GM19328 (cell line): ENCODE measurements at regions not wholly inside any gene's neighbourhood (a gene's known extent, or its start where the extent isn't known, plus 50 kb on each side); places are given as distances from the start of the nearest gene placed in this dataset.
"Not testable (repeated sequence)": the region's sequence is repeated elsewhere in the genome, so short reads cannot be mapped to it uniquely, and the experiment has no call there.

Source experiments
- ATAC-seq: cut with Tn5 transposase; IDR thresholded peaks from one replicate; pipeline ENCODE4 v1.9.1; 2021; ENCODE audit warnings: mild to moderate bottlenecking, moderate library complexity; ENCODE audit not compliant: unreplicated experiment

GRCh38 chr5:152118676-152119470 lies 194.2 kb upstream of the GLRA1 start:
- ATAC-seq: no peak

GRCh38 chr5:152116934-152117333 lies 192.3 kb upstream of the GLRA1 start:
- no peak for ATAC-seq

DNA sequence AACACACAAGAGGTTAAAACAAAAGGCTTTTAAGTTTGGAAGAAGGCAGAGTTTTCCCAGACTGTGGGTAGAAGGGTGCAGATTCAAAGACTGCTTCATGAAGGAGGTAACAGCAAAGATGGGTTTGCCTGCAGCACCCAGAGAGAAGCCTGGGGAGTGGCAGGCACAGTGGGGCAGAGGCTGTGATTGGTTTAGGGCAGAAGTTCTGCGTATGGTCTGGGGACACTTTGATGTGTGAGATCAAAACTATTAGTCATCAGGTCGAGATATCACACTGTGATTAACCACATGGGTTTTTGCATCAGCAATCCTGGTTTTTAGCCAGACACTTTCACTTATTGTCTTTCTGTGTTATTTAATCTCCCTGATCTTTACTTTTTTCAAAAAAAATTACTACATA lies 188.8 kb upstream of the GLRA1 start:
- ATAC-seq: no peak

DNA sequence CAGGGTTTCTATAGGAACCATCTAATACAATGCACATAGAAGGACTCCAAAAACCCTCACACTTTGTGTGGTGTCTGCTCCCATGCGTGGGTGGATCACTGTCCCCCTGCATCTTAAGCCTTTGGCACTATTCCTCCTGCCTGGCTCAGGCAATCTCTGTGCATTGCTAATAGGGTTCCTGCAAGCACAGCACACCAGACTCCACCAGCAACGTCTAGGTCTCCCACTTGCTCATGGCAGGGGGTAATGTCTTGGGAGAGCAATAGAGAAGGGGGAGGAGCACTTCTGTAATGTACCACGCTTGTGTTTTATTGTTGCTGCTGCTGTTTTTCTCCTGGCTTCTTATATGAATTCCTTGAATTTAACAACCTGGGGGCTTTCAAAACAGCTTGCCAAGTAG lies 182.6 kb upstream of the GLRA1 start:
- no peak for ATAC-seq

DNA sequence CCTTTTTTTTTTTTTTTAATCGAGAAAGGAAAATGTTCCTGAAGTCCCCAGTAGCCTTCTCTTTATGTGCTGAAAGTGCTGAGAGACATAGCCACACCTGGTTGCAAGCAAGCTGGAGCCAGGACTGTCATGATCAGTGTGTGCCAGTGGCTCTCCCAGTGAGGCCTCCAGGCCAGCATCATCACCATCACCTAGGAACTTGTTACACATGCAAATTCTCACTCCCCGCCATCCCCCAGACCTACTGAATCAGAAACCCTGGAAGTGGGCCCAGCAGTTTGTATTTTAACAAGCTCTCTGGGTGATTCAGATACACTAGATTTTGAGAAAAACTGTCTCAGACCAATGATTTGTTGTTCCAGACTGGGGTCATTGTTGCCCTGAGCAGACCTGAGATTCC lies 181.9 kb upstream of the GLRA1 start:
- ATAC-seq: no peak

GRCh38 chr5:152105085-152105484 lies 180.4 kb upstream of the GLRA1 start:
- no peak for ATAC-seq

GRCh38 chr5:152104211-152104610 lies 179.6 kb upstream of the GLRA1 start:
- no peak for ATAC-seq

DNA sequence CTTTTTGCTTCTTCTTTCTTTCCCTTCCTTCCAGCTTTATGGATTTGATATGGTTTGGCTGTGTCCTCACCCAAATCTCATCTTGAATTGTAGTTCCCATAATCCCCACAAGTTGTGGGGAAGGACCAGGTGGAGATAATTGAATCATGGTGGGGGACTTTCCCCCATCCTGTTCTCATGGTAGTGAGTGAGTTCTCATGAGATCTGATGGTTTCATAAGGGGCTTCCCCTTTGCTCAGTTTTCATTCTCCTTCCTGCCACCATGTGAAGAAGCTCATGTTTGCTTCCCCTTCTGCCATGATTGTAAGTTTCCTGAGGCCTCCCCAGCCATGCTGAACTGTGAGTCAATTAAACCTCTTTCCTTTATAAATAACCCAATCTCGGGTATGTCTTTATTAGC lies 178.3 kb upstream of the GLRA1 start:
- not testable (repeated sequence) for ATAC-seq

DNA sequence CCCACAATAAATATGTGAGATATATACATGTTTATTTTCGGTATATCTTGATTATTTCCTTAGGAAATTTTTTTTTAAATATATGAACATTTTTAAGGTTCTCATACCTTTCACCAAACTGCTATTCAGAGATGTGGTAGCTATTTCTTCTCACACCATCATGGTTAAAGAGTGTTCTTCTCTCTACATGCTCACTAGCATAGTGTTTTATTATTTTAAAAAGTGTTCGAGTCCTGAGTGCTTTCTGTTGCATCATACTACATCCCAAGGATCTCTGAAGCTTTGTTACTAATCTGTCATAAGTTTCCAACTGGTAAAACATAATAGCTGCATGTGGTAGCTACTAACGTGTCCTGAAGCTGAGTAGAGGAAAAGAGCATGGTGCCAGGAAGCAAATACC lies 177.4 kb upstream of the GLRA1 start:
- ATAC-seq: no peak

GRCh38 chr5:152100462-152100861 lies 175.8 kb upstream of the GLRA1 start:
- ATAC-seq: no peak

DNA sequence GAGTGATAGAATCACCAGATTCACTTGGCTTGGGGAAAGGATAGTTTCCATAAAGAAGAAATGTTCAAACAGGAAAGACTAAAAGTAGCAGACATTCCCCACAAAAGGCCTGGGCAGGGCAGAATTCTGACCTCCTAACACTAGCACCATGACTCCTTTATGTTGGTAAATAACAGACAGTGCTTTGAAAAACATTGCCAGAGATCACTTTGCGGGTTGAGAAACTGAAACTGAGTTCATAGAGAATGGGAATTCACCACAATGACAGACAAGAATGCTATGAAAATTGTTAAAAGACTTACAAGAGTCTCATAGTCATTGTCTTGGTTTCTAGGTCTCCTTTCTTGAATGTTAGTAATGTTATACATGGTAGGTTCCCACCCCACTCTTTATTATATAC lies 172.5 kb upstream of the GLRA1 start:
- no peak for ATAC-seq

GRCh38 chr5:152094716-152095115 lies 170.1 kb upstream of the GLRA1 start:
- ATAC-seq: no peak

DNA sequence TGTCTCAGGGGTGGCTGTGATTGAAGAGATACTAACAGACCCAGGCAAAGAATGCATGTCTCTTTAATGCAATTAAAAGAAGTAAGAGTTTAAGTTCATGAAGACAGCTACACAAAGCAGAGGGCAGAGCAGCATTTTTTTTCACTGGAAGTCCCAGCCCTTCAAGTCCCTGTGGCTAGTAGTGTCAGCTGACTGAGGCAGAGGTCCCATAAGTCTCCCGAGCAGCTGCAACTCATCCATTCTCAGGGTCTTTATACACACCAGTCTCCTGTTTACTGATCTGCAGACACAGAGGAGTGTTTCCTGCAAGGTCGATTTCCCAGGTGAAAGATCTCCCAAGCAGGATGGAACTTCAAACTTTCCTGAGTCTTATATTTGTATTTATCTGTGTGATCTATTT lies 169.4 kb upstream of the GLRA1 start:
- ATAC-seq: no peak

DNA sequence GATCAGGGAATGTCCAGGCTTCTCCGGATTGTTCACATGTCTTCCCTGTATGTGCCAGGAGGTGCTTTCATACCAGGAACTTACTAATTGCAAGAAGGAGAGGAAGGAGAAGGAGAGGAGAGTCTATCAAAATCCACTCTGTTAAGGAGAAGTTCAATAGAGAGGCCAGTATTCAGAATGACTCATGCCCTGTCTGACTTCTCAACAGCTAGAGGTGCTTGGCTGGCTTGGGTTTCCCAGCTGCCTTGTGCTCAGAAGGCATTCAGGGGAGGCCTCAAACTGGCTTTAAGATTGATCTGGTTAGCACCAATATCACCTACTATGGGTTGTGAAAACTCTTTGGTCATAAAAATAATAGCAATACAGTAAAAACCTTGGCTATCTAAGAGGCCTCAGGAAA lies 167.9 kb upstream of the GLRA1 start:
- ATAC-seq: no peak

GRCh38 chr5:152089644-152090043 lies 165.0 kb upstream of the GLRA1 start:
- ATAC-seq: no peak

DNA sequence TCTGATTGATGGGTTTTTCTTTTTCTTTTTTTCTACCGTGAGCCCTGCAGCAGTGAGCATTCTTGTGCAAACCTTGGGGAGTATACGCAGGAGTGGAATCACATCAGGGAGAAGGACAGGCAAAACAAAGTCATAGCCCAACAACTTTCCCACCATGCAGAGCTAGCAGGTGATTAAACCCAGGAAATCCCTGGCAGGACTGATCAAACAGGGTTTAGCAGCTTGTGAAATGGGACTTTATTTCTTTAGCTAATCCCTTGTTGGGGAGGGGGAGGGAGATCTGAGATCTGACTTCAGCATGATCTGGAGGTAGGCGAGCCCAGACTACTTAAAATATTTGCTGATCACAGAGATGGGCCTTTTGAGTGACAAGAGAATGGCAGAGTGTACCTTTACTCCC lies 162.0 kb upstream of the GLRA1 start:
- ATAC-seq: no peak

- no peak for ATAC-seq
These were observed 159.8 kb upstream of the GLRA1 start for GRCh38 chr5:152084476-152084875.

- no peak for ATAC-seq
These were observed 158.6 kb upstream of the GLRA1 start for GRCh38 chr5:152083231-152083630.

GRCh38 chr5:152072091-152072490 lies 147.4 kb upstream of the GLRA1 start:
- no peak for ATAC-seq

- ATAC-seq: no peak
These were observed 145.9 kb upstream of the GLRA1 start for GRCh38 chr5:152070591-152070990.

DNA sequence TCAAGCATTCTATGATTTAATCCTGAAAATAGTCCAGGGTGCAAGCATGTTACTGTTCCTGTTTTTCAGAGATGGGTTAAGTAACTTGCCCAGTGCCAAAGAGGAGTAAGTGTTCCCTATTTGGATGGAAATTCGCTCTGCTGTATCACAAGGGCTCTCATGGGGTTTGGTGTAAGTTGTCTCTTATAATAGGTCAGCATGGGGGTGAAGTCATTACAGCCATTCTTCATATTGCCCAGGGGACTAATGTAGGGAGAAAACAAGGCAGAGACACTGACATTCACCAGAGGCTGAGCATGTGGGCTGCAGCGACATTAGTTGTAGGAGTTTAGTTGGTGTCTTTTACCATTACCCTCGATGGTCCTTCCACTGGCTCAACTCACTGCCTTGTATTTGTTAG lies 142.1 kb upstream of the GLRA1 start:
- no peak for ATAC-seq

DNA sequence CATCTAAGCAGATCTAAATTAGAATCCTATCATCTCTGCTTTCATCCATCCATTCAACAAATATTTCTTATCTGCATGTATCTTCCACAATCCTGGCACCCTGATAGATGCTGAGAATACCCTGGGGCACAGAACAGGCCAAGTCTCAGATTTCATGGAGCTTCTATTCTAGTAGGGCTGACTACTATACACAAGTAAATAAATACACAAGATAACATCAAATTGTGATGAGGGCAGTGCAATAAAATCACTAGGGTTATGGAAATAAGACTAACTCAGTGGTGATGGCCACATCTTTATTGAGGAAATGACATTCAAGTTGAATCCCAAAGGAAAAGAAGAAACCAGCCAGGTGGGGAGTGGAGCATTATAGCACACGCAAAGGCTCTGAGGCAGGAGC lies 138.4 kb upstream of the GLRA1 start:
- no peak for ATAC-seq

- no peak for ATAC-seq
These were observed 136.4 kb upstream of the GLRA1 start for GRCh38 chr5:152061095-152061494.
